GM19324 (cell line): ENCODE measurements at regions not wholly inside any gene's neighbourhood (a gene's known extent, or its start where the extent isn't known, plus 50 kb on each side); places are given as distances from the start of the nearest gene placed in this dataset.

Source experiments
- ATAC-seq: cut with Tn5 transposase; IDR thresholded peaks from one replicate; pipeline ENCODE4 v1.9.1; 2021; ENCODE audit warnings: mild to moderate bottlenecking, moderate library complexity; ENCODE audit not compliant: unreplicated experiment, low FRiP score

GRCh38 chr20:24089576-24089975 is 101.0 kb upstream of the GGTLC1 start:
- no peak for ATAC-seq

- ATAC-seq = no peak
Measured at GRCh38 chr20:24086121-24086520, 97.5 kb upstream of the GGTLC1 start.

GRCh38 chr20:24084281-24084680 is 95.7 kb upstream of the GGTLC1 start:
- no peak for ATAC-seq

DNA sequence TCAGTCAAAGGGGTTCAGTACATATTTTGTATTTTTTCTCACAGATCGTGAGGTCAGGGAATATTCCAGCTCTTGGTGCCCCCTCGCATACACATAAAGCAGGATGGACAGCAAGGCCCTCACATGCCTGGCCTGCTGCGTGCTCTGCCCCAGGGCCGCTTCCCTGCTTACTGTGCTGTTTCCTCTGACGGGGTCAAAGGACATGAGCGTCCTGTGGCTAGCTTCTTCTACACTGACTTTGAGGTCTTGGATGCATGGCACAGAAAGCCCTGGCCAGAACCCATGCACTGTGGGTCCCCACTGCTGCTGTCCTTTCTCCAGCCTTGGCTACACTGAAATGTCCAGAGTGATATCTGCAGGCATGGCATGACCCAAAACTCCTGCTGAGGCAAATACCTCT is 92.5 kb upstream of the GGTLC1 start:
- ATAC-seq = no peak

GRCh38 chr20:24079661-24080412 is 91.3 kb upstream of the GGTLC1 start:
- no peak for ATAC-seq

DNA sequence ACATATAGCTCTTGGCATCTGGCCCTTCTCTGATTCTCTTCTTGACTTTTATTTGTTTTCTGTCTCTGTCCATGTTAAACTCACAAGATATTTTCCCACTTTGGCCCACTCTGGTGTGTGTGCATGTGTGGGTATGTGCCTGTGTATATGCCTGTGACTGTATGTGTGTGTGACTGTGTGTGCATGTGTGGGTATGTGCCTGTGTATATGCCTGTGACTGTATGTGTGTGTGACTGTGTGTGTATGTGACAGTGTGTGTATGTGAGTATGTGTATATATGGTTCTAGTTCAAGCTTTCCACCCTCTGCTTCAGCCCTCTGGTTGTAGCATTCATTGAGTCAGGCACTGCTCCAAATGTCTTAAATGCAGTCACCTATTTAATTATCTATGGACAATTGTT is 88.6 kb upstream of the GGTLC1 start:
- ATAC-seq = no peak

DNA sequence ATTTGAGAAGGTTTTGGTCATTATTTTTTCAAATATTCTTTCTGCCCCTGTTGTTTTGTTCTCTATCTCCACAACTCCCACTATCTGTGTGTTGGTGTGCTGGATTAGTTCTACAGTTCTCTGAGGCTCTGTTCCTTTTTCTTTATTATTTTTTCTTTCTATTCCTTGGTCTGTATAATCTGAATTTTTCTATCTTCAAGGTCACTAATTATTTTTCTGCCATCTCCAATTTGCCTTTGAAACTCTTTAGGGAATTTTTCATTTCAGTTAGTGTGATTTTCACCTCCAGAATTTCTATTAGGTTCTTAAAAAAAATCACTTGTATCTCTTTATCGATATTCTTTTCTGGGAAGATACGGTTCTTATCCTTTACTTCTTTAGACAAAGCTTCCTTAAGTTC is 82.1 kb upstream of the GGTLC1 start:
- no peak for ATAC-seq

GRCh38 chr20:24066076-24066700 is 77.6 kb upstream of the GGTLC1 start:
- ATAC-seq = no peak

DNA sequence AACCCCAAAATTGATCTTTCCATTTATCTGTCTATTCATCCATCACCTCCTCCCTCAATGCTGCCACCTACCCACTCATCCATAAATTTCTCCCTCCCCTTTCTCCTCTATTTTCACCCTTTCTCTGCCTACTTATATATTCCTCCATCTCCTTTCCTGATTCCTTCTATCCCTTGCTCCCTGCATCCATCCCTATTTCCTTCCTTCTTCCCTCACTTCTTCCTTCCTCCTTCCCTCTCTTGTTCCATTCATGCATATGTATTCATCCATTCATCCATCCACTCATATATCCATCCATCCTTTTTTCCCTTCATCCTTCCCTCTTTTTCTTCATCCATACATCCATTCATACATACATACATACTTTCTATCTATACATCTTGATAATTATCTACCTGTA is 76.3 kb upstream of the GGTLC1 start:
- no peak for ATAC-seq

DNA sequence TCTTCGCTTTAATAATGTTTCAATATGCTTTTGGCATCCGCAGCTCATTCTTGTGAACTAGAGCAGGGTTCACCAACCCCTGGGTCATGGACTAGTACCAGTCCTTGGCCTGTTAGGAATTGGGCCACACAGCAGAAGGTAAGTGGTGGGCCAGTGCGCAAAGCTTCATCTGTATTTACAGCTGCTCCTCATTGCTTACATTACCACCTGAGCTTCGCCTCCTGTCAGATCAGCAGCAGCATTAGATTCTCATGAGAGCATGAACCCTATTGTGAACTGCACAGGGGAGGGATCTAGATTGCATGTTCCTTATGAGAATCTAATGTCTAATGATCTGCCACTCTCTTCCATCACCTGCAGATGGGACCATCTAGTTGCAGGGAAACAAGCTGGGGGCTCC is 75.5 kb upstream of the GGTLC1 start:
- no peak for ATAC-seq

- ATAC-seq = no peak
Measured at GRCh38 chr20:24063100-24063499, 74.5 kb upstream of the GGTLC1 start.

- ATAC-seq = no peak
Measured at GRCh38 chr20:24060851-24061590, 72.4 kb upstream of the GGTLC1 start.

DNA sequence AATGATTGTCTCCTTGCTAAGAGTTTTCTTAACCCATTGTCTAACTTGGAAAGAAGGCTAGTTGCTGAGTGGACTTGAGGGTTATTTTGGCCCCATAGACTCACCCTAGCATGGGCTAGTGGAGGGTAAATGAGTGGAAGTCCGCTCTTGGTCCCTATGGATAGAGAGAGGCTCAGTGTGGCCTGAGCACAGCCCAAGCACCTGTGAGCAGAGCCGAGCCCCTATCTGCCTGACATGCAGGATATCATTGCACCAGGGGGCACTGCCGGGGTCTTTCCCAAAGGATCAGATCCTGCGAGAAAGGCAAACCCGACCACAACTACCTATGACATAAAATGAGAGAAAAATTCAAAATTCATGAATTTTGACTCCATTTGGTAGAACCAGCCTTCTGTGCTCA is 70.6 kb upstream of the GGTLC1 start:
- ATAC-seq = no peak

GRCh38 chr20:24056491-24056890 is 67.9 kb upstream of the GGTLC1 start:
- no peak for ATAC-seq

DNA sequence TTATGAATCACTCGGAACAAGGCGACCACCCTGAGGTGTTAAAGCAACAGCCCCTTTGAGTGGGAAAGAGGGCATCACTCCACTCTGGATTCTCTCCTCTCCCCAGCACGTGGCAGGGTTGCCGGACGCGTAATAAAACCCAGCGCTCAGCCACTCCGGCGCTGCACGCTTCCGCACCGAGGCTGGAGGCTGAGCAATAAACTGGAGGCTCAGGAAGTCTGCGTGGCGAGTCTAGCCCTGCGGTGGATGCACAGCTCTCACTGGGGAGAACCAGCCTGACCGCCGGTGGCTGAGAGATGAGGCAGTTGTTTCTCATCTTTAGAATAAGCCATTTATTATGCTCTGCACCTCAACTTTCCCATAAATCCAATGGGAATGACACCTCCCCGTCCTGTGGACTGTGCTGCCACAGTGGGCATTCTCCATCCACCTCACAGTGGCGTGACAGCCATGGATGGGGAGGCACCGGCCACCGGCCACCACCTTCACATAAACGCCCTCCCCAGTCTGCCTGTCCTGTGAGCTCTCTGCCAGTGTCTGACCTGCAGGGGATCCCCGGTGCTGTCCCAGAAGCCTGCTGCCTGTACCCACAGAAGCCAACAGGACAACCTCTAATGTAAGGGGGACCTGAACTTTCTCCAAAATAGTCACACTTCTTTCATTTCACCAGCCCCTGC is 64.2 kb upstream of the GGTLC1 start:
- no peak for ATAC-seq

- no peak for ATAC-seq
Measured at GRCh38 chr20:24051160-24051559, 62.6 kb upstream of the GGTLC1 start.

DNA sequence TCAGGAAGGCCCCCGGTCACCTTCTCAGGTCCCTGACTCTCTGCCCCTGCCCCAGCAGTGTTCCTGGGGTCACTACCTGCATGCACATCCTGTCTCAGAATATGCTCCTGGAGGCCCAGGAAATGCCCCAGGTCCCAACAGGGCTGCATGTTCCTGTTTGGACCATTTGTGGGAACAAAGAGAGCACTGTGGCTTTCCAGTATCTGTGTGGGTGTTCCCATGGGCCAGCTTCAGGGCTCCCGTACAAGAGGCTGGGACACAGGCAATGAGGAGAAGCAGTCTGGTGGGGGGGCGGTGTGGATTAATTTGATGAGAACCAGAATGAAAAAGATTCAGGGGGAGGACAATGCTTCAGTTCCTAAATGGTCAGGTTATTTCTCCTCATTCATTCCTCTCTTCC is 61.5 kb upstream of the GGTLC1 start:
- no peak for ATAC-seq

DNA sequence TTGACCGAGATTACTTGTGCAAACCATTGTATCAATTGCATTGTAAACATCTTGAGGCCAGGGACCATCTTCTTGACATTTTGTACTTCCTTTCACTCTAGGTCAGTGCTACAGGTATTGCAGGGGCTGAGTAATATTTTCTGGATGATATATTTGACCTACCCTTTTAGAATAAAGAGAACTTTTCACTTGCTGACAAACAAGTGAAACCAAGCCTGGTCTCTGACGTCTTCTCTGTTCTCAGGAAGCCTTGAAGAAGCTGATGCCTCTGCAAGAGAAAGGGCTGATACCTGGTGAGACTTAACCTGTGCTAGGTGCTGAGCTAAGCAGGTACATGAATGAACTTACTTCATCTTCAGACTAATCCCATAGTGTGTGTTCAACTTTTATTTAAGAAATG is 60.5 kb upstream of the GGTLC1 start:
- ATAC-seq = no peak

GRCh38 chr20:24048024-24048611 is 59.5 kb upstream of the GGTLC1 start:
- no peak for ATAC-seq

DNA sequence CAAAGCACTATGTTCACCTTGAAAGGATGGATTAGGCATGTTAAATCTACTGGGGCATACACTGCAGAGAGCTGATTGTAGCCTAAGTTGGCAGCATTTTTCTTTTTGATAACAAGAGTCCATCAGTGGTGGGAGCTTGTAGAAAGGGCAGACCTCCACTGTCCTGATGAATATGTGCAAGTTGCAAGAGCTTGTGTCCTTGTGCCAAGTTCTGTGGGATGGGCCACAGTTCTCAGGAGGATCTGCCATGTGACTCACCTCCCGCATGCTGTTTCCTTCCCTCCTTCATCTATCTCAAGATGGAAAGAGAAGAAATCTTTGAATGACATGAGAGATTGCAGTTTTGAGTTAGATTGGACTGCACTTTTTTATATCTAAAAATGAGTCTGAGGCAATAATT is 58.3 kb upstream of the GGTLC1 start:
- no peak for ATAC-seq
